Breast epithelium (tissue), 4 donors: ENCODE measurements at regions not wholly inside any gene's neighbourhood (a gene's known extent, or its start where the extent isn't known, plus 50 kb on each side); places are given as distances from the start of the nearest gene placed in this dataset.

Experiments
- DNase-seq, 2 donors: peaks; one replicate each; pipeline ENCODE4 v3.0.0-alpha.2; 2019; ENCODE audit warnings: low spot score in 2 of 2
- H3K27ac ChIP-seq, 2 donors: fragments of 200-600 bp; sonication (generic) in 1 of 2; one replicate each; pipeline ENCODE4 v1.5.1; 2016 to 2019; ENCODE audit warnings: mild to moderate bottlenecking in 1 of 2
- H3K27me3 ChIP-seq, 2 donors: fragments of 200-600 bp; sonication (generic) in 1 of 2; one replicate each; pipeline versions ENCODE4 v1.5.1 to v1.6.0; 2017 to 2019; ENCODE audit warnings: control low read depth in 1 of 2, mild to moderate bottlenecking in 1 of 2
- H3K36me3 ChIP-seq: fragments of 200-600 bp; one replicate; pipeline ENCODE4 v1.5.1; 2019
- H3K4me1 ChIP-seq, 2 donors: fragments of 200-600 bp; sonication (generic); one replicate each; pipeline ENCODE4 v1.5.1; 2016 to 2019; ENCODE audit warnings: control low read depth in 1 of 2
- H3K4me3 ChIP-seq, 3 donors: fragments of 200-600 bp; sonication (generic); 1 replicate in 2 of 3; 2 replicates in 1 of 3; pipeline ENCODE4 v1.5.1; 2016 to 2019; ENCODE audit warnings: mild to moderate bottlenecking in 3 of 3, moderate library complexity in 2 of 3
- H3K9me3 ChIP-seq, 2 donors: fragments of 200-600 bp; sonication (generic) in 1 of 2; one replicate each; pipeline ENCODE4 v1.5.1; 2016 to 2019; ENCODE audit warnings: control low read depth in 1 of 2
- POLR2A ChIP-seq: fragments of 450-650 bp; IDR thresholded peaks from one replicate; pipeline ENCODE4 v1.6.1; 2016; ENCODE audit warnings: antibody characterized with exemption, mild to moderate bottlenecking, moderate library complexity
- POLR2AphosphoS5 ChIP-seq, 3 donors: sonication (generic); formaldehyde crosslinking; IDR thresholded peaks; one replicate each; pipeline ENCODE4 v1.6.1; 2017; ENCODE audit warnings: antibody characterized with exemption in 3 of 3
- intact Hi-C: fragments of 100-400 bp; cut with DNase I; formaldehyde crosslinking; loops from one replicate; pipeline ENCODE4 v1.15.1; 2023; ENCODE audit warnings: low total_unique reads
- TF ChIP-seq, protein P1 (sequence below), 3 donors: fragments of 450-650 bp; IDR thresholded peaks; one replicate each; pipeline ENCODE4 v1.5.1; 2016 to 2017; ENCODE audit warnings: antibody characterized with exemption in 3 of 3, mild to moderate bottlenecking in 3 of 3, moderate library complexity in 3 of 3

DNA sequence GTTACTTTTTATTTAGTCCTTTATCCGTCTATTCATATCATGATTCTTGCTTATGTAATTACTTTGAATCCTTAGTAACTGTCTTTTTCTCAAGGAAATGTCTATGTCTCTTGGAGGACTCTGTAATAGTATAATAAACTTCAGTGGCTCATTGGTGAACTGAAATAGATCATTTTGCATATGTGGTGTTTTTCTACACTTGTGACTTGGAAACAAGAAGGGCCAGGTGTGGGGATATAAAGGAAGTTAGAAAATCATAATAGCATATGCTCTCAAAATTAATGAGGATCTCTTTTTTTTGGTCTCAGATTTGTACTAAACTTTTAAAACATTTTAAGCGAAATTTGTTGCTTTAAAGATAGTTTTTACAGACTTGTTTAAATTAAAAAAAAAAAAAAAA is 453.0 kb upstream of the CDH20 start:
- intact Hi-C loops: no loop called here
- H3K4me3 ChIP-seq: no peak overlapping the region
- H3K4me1 ChIP-seq: no peaks in the 10 kb centered on the region
- no peak for DNase-seq
- no peaks in the 10 kb centered on the region for H3K36me3 ChIP-seq
- TF ChIP-seq, protein P1, sequence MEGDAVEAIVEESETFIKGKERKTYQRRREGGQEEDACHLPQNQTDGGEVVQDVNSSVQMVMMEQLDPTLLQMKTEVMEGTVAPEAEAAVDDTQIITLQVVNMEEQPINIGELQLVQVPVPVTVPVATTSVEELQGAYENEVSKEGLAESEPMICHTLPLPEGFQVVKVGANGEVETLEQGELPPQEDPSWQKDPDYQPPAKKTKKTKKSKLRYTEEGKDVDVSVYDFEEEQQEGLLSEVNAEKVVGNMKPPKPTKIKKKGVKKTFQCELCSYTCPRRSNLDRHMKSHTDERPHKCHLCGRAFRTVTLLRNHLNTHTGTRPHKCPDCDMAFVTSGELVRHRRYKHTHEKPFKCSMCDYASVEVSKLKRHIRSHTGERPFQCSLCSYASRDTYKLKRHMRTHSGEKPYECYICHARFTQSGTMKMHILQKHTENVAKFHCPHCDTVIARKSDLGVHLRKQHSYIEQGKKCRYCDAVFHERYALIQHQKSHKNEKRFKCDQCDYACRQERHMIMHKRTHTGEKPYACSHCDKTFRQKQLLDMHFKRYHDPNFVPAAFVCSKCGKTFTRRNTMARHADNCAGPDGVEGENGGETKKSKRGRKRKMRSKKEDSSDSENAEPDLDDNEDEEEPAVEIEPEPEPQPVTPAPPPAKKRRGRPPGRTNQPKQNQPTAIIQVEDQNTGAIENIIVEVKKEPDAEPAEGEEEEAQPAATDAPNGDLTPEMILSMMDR (IDR thresholded peaks at IDR 0.05): no peak
- TF ChIP-seq POLR2AphosphoS5 (IDR thresholded peaks at IDR 0.05): no peak
- H3K27me3 ChIP-seq: no peaks in the 10 kb centered on the region
- no peaks in the 10 kb centered on the region for H3K9me3 ChIP-seq
- no peak overlapping the region for H3K27ac ChIP-seq

DNA sequence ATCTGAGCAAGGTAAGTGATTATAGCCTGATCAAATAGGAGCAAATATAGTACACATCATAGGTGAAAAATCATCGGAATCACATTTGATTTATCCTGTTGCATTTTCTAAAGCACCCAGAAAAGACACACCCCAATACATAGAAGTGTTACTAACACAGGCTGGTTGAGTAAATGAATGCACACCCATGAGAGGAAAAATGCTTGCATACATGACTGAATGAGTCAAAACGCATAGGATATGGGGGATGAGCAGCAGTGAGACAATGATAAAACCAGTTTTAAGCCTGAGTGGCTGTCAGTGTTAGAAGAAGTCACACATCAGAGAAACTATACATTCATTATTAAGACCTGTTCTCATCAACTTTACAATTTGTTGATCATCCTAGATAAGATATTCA is 449.6 kb upstream of the CDH20 start:
- Histone ChIP-seq H3K27me3 (no peaks in the 10 kb centered on the region), H3K27ac (no peak overlapping the region), H3K4me3 (no peak overlapping the region), H3K9me3 (no peaks in the 10 kb centered on the region), H3K36me3 (no peaks in the 10 kb centered on the region), H3K4me1 (no peaks in the 10 kb centered on the region)
- intact Hi-C loops: no loop called here
- TF ChIP-seq POLR2A (no peak), POLR2AphosphoS5 (IDR thresholded peaks at IDR 0.05) (no peak)
- DNase-seq: no peak

DNA sequence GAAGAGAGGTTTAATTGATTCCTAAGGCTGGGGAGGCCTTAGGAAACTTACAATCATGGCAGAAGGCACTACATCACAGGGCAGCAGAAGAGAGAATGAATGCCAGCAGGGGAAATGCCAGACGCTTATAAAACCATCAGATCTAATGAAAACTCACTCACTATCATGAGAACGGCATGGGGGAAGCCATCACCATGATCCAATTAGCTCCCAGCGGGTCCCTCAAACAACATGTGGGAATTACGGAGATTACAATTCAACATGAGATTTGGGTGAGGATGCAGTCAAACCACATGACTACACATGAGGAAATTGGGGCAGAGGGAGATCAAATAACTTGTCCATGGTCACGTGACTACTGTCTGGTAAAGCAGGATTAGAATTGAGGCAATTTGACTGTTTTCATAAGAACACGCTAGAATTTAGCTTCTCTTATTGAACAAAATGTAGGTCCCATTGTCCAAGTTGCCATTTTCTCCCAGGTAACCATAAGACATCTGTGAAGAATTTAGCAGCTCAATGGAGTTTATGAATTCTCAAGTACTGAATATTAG is 445.1 kb upstream of the CDH20 start:
- H3K4me1 ChIP-seq: no peaks in the 10 kb centered on the region
- no peaks in the 10 kb centered on the region for H3K9me3 ChIP-seq
- TF ChIP-seq POLR2A (no peak), POLR2AphosphoS5 (IDR thresholded peaks at IDR 0.05) (no peak)
- TF ChIP-seq, protein P1 (IDR thresholded peaks at IDR 0.05): no peak
- no peak for DNase-seq
- H3K36me3 ChIP-seq: no peaks in the 10 kb centered on the region
- H3K27me3 ChIP-seq: no peaks in the 10 kb centered on the region
- intact Hi-C loops: no loop called here
- H3K27ac ChIP-seq: no peak overlapping the region
- H3K4me3 ChIP-seq: no peak overlapping the region

DNA sequence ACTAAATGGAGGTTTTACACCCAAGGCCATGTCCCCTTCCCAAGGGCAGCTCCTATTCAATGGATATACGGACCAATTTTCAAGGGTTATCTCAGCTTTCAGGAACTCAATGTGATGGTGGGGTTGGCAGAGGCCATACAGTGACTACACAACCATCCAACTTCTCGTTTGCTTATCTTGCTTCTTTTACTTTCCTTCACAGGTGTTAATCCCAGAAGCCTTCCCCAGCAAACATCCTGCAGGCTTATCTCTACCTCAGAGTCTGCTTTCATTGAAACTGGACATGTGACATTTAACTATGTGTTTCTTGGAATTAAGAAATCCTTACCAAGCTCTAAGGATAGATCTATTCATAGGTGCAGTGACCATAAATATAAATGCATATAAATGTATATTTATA is 443.8 kb upstream of the CDH20 start:
- intact Hi-C loops: no loop called here
- no peak for DNase-seq
- TF ChIP-seq, protein P1 (IDR thresholded peaks at IDR 0.05): no peak
- TF ChIP-seq POLR2A (no peak), POLR2AphosphoS5 (IDR thresholded peaks at IDR 0.05) (no peak)
- H3K9me3 ChIP-seq: no peaks in the 10 kb centered on the region
- no peak overlapping the region for H3K27ac ChIP-seq
- H3K36me3 ChIP-seq: no peaks in the 10 kb centered on the region
- no peaks in the 10 kb centered on the region for H3K4me1 ChIP-seq
- no peaks in the 10 kb centered on the region for H3K27me3 ChIP-seq
- H3K4me3 ChIP-seq: no peak overlapping the region

DNA sequence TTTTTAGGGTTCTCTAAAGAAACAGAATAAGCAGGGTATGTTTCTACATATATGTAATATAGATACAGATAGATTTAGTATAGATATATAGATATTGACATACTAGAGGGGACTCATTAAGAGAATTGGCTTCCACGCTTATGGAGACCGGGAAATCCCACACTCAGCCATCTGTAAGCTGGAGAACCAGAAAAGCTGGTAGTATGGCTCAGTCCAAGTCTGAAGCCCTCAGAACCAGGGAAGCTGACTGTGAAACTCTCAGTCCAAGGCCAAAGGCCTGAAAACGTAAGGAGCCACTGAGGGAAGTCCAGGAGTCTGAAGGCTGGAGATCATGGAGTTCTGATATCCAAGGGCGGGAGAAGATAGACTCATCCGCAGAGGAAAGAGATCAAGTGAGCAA is 441.3 kb upstream of the CDH20 start:
- H3K36me3 ChIP-seq: no peaks in the 10 kb centered on the region
- TF ChIP-seq POLR2A: no peak
- no peak for TF ChIP-seq POLR2AphosphoS5 (IDR thresholded peaks at IDR 0.05)
- H3K27me3 ChIP-seq: no peaks in the 10 kb centered on the region
- H3K4me1 ChIP-seq: no peaks in the 10 kb centered on the region
- H3K4me3 ChIP-seq: no peak overlapping the region
- intact Hi-C loops: no loop called here
- no peak overlapping the region for H3K27ac ChIP-seq
- DNase-seq: no peak
- no peaks in the 10 kb centered on the region for H3K9me3 ChIP-seq

DNA sequence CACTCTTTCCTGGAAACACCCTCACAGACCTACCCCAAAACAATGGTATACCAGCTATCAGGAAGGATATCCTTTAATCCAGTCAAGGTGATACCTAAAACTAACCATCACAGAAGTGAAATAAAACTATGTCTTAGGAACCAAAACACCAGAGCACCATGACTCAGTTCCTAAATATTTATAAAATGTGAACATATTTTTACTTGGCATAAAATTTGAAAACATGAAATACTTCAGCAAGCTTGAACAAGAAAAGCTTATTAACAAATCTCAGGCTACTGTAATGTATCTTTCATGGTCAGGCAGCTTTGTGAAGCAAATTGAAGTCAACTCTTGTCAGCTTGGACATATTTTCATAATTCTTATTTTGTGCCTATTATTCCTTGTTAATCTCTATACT is 440.8 kb upstream of the CDH20 start:
- no peaks in the 10 kb centered on the region for H3K27me3 ChIP-seq
- H3K36me3 ChIP-seq: no peaks in the 10 kb centered on the region
- no peak for TF ChIP-seq POLR2A
- TF ChIP-seq, protein P1 (IDR thresholded peaks at IDR 0.05): no peak
- no peak for TF ChIP-seq POLR2AphosphoS5 (IDR thresholded peaks at IDR 0.05)
- no peaks in the 10 kb centered on the region for H3K4me1 ChIP-seq
- intact Hi-C loops: no loop called here
- no peak overlapping the region for H3K4me3 ChIP-seq
- H3K27ac ChIP-seq: no peak overlapping the region
- DNase-seq: no peak
- no peaks in the 10 kb centered on the region for H3K9me3 ChIP-seq
